ENCODE measurements at regions not wholly inside any gene's neighbourhood (a gene's known extent, or its start where the extent isn't known, plus 50 kb on each side); places are given as distances from the start of the nearest gene placed in this dataset.
A peak's percentile ranks its signal among the peaks of the same experiment; 100 is the strongest.

DNA sequence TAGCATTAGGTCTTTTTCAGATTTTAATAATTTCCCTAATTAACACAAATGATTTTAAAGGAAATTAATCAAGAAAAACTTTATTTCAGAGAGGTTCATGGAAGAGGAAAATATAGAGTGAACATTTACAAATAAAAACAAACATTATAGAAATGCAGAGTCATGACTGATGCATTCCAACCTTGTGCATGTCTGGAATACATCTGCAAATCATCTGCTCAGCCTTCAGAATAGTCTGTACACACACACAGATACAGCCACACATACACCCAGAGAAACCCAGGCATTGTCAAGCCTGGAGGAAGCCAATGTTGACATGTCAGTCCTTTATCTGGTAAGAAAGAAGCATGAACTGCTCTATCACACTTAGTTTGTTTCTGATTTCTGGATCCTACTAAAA, 61.3 kb upstream of the NFKB1 start:
- Histone ChIP-seq H3K4me2 (peak overlapping the region; percentile 2; the same call in 1 of the 2 replicates), H3K9me2 (no peaks in the 10 kb centered on the region), H3F3A (replicated peaks; ENCODE audit: insufficient read depth) (peaks cover 12% of the 10 kb centered on the region), H3K9ac (peak overlapping the region; percentile 5; the same call in 1 of the 2 replicates), H3K4me3 (ENCODE audit: low read depth in 2 of 2, low read length in 1 of 2) (no peak overlapping the region), H3K4me1 (ENCODE audit: control insufficient read depth in 1 of 2, insufficient read depth in 2 of 2, low read depth in 1 of 2, low read length in 1 of 2) (peaks cover 7 to 19% of the 10 kb centered on the region in 2 experiments; a peak in 3 of 4 replicates), H3K27me3 (ENCODE audit: insufficient read depth) (no peaks in the 10 kb centered on the region), H3K27ac (ENCODE audit: low read depth in 2 of 2, low read length in 1 of 2) (peak overlapping the region; percentile 67 to 83; a peak in 3 of 4 replicates), H3K79me2 (ENCODE audit: insufficient read depth) (no peaks in the 10 kb centered on the region), H2AFZ (ENCODE audit: low read depth) (peak overlapping the region; percentile 19; the same call in 1 of the 2 replicates), H3K36me3 (replicated peaks in 1 of 2; ENCODE audit: control insufficient read depth in 1 of 2, insufficient read depth in 2 of 2, low read length in 1 of 2) (no peaks in the 10 kb centered on the region), H4K20me1 (ENCODE audit: insufficient read depth) (no peaks in the 10 kb centered on the region), H3K9me3 (peaks cover under 1% of the 10 kb centered on the region; the same call in 1 of the 2 replicates)
- ChIA-PET POLR2A (no interaction called here), CTCF (interaction anchor here (1.2 kb wide), 1 partner anchor 570 kb away, joined by 3 read pairs; no protein-coding TSS in a partner anchor)
- peak; percentile 22 for DNase-seq
- TF ChIP-seq, protein P1, sequence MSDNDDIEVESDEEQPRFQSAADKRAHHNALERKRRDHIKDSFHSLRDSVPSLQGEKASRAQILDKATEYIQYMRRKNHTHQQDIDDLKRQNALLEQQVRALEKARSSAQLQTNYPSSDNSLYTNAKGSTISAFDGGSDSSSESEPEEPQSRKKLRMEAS (IDR thresholded peaks at IDR 0.05; ENCODE audit: low read depth) = no peak
- TF ChIP-seq SMC3 (IDR thresholded peaks at IDR 0.05; ENCODE audit: low read depth, low read length) = no peak
- no peak for TF ChIP-seq ELF1 (IDR thresholded peaks at IDR 0.05)
- TF ChIP-seq MXI1 (IDR thresholded peaks at IDR 0.05; ENCODE audit: low read depth, low read length) = peak; percentile 61; the same call in 1 of the 2 replicates
- peak in 1 of 2 experiments; percentile 38; a peak in 1 of 4 replicates for TF ChIP-seq EP300 (IDR thresholded peaks at IDR 0.05; ENCODE audit: borderline replicate concordance in 1 of 2, low read depth in 1 of 2, low read length in 1 of 2)
- TF ChIP-seq, protein P2, sequence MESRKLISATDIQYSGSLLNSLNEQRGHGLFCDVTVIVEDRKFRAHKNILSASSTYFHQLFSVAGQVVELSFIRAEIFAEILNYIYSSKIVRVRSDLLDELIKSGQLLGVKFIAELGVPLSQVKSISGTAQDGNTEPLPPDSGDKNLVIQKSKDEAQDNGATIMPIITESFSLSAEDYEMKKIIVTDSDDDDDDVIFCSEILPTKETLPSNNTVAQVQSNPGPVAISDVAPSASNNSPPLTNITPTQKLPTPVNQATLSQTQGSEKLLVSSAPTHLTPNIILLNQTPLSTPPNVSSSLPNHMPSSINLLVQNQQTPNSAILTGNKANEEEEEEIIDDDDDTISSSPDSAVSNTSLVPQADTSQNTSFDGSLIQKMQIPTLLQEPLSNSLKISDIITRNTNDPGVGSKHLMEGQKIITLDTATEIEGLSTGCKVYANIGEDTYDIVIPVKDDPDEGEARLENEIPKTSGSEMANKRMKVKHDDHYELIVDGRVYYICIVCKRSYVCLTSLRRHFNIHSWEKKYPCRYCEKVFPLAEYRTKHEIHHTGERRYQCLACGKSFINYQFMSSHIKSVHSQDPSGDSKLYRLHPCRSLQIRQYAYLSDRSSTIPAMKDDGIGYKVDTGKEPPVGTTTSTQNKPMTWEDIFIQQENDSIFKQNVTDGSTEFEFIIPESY (IDR thresholded peaks at IDR 0.05; ENCODE audit: borderline replicate concordance, low read depth) = no peak
- peak; percentile 86 for TF ChIP-seq SIN3A (IDR thresholded peaks at IDR 0.05; ENCODE audit: borderline replicate concordance, low read depth, low read length)
- no peak for TF ChIP-seq NRF1 (IDR thresholded peaks at IDR 0.05; ENCODE audit: low read depth, low read length)
- TF ChIP-seq, protein P3, sequence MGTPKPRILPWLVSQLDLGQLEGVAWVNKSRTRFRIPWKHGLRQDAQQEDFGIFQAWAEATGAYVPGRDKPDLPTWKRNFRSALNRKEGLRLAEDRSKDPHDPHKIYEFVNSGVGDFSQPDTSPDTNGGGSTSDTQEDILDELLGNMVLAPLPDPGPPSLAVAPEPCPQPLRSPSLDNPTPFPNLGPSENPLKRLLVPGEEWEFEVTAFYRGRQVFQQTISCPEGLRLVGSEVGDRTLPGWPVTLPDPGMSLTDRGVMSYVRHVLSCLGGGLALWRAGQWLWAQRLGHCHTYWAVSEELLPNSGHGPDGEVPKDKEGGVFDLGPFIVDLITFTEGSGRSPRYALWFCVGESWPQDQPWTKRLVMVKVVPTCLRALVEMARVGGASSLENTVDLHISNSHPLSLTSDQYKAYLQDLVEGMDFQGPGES (IDR thresholded peaks at IDR 0.05; ENCODE audit: low read depth, low read length) = no peak
- no peak for TF ChIP-seq RAD21 (IDR thresholded peaks at IDR 0.05; ENCODE audit: low read length)
- no peak for TF ChIP-seq GABPA (IDR thresholded peaks at IDR 0.05; ENCODE audit: low read depth)
- 0 out of 2 replicates have a peak, but pooled peaks have one; percentile 32 for TF ChIP-seq JUND (IDR thresholded peaks at IDR 0.05)
- TF ChIP-seq TCF12 (IDR thresholded peaks at IDR 0.05) = peak; percentile 93
- no peak for TF ChIP-seq RFX5 (IDR thresholded peaks at IDR 0.05; ENCODE audit: low read length)
- TF ChIP-seq, protein P4, sequence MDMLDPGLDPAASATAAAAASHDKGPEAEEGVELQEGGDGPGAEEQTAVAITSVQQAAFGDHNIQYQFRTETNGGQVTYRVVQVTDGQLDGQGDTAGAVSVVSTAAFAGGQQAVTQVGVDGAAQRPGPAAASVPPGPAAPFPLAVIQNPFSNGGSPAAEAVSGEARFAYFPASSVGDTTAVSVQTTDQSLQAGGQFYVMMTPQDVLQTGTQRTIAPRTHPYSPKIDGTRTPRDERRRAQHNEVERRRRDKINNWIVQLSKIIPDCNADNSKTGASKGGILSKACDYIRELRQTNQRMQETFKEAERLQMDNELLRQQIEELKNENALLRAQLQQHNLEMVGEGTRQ (IDR thresholded peaks at IDR 0.05; ENCODE audit: borderline replicate concordance, low read depth, low read length) = no peak
- no peak for TF ChIP-seq TAF1 (IDR thresholded peaks at IDR 0.05; ENCODE audit: borderline replicate concordance, low read depth, low read length)
- TF ChIP-seq, protein P5, sequence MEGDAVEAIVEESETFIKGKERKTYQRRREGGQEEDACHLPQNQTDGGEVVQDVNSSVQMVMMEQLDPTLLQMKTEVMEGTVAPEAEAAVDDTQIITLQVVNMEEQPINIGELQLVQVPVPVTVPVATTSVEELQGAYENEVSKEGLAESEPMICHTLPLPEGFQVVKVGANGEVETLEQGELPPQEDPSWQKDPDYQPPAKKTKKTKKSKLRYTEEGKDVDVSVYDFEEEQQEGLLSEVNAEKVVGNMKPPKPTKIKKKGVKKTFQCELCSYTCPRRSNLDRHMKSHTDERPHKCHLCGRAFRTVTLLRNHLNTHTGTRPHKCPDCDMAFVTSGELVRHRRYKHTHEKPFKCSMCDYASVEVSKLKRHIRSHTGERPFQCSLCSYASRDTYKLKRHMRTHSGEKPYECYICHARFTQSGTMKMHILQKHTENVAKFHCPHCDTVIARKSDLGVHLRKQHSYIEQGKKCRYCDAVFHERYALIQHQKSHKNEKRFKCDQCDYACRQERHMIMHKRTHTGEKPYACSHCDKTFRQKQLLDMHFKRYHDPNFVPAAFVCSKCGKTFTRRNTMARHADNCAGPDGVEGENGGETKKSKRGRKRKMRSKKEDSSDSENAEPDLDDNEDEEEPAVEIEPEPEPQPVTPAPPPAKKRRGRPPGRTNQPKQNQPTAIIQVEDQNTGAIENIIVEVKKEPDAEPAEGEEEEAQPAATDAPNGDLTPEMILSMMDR (IDR thresholded peaks at IDR 0.05) = no peak
- no peak for TF ChIP-seq FOXM1 (IDR thresholded peaks at IDR 0.05; ENCODE audit: low read depth)
- TF ChIP-seq, protein P6, sequence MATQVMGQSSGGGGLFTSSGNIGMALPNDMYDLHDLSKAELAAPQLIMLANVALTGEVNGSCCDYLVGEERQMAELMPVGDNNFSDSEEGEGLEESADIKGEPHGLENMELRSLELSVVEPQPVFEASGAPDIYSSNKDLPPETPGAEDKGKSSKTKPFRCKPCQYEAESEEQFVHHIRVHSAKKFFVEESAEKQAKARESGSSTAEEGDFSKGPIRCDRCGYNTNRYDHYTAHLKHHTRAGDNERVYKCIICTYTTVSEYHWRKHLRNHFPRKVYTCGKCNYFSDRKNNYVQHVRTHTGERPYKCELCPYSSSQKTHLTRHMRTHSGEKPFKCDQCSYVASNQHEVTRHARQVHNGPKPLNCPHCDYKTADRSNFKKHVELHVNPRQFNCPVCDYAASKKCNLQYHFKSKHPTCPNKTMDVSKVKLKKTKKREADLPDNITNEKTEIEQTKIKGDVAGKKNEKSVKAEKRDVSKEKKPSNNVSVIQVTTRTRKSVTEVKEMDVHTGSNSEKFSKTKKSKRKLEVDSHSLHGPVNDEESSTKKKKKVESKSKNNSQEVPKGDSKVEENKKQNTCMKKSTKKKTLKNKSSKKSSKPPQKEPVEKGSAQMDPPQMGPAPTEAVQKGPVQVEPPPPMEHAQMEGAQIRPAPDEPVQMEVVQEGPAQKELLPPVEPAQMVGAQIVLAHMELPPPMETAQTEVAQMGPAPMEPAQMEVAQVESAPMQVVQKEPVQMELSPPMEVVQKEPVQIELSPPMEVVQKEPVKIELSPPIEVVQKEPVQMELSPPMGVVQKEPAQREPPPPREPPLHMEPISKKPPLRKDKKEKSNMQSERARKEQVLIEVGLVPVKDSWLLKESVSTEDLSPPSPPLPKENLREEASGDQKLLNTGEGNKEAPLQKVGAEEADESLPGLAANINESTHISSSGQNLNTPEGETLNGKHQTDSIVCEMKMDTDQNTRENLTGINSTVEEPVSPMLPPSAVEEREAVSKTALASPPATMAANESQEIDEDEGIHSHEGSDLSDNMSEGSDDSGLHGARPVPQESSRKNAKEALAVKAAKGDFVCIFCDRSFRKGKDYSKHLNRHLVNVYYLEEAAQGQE (IDR thresholded peaks at IDR 0.05; ENCODE audit: low read depth, low read length) = no peak
- TF ChIP-seq GATA2 (CRISPR knock-in tag; IDR thresholded peaks at IDR 0.05) = no peak
- TF ChIP-seq YY1 (IDR thresholded peaks at IDR 0.05; ENCODE audit: low read depth) = no peak
- TF ChIP-seq, protein P7, sequence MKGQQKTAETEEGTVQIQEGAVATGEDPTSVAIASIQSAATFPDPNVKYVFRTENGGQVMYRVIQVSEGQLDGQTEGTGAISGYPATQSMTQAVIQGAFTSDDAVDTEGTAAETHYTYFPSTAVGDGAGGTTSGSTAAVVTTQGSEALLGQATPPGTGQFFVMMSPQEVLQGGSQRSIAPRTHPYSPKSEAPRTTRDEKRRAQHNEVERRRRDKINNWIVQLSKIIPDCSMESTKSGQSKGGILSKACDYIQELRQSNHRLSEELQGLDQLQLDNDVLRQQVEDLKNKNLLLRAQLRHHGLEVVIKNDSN (IDR thresholded peaks at IDR 0.05; ENCODE audit: borderline replicate concordance, low read depth) = no peak
- peak; percentile 54; the same call in 1 of the 2 replicates for TF ChIP-seq POLR2AphosphoS5 (IDR thresholded peaks at IDR 0.05; ENCODE audit: low read depth, low read length)
- TF ChIP-seq NFIC (IDR thresholded peaks at IDR 0.05; ENCODE audit: borderline replicate concordance) = no peak

All from SK-N-SH (cell line).